ENCODE measurements at regions not wholly inside any gene's neighbourhood (a gene's known extent, or its start where the extent isn't known, plus 50 kb on each side); places are given as distances from the start of the nearest gene placed in this dataset.

- TF ChIP-seq POLR2AphosphoS5 (IDR thresholded peaks at IDR 0.05; ENCODE audit: borderline replicate concordance, low read depth, low read length) (no peak), EZH2 (IDR thresholded peaks at IDR 0.05) (no peak), FOXP2 (optimal IDR thresholded peaks at IDR 0.05; ENCODE audit: control extremely low read depth, extremely low read length, insufficient read depth) (no peak)
Measured at GRCh38 chr13:84294576-84294975, 412.3 kb upstream of the SLITRK1 start.
